D341Med (cell line): ENCODE measurements at regions not wholly inside any gene's neighbourhood (a gene's known extent, or its start where the extent isn't known, plus 50 kb on each side); places are given as distances from the start of the nearest gene placed in this dataset.
"Not testable (repeated sequence)": the region's sequence is repeated elsewhere in the genome, so short reads cannot be mapped to it uniquely, and the experiment has no call there.

Experiments
- DNase-seq: peaks from one replicate; pipeline ENCODE4 v3.0.0; 2012; ENCODE audit warnings: low spot score

- peak; percentile 35 for DNase-seq
These were observed 445.4 kb upstream of the DEFB115 start for GRCh38 chr20:30811885-30812671.

GRCh38 chr20:30812739-30813411 lies 444.6 kb upstream of the DEFB115 start:
- peak; percentile 26 for DNase-seq

GRCh38 chr20:30813412-30814311 lies 443.8 kb upstream of the DEFB115 start:
- peak; percentile 38 for DNase-seq

GRCh38 chr20:30814312-30814639 lies 443.2 kb upstream of the DEFB115 start:
- not testable (repeated sequence) for DNase-seq

- not testable (repeated sequence) for DNase-seq
These were observed 442.4 kb upstream of the DEFB115 start for GRCh38 chr20:30815027-30815576.

- peak; percentile 26 for DNase-seq
These were observed 441.8 kb upstream of the DEFB115 start for GRCh38 chr20:30815577-30816181.

GRCh38 chr20:30816182-30816645 lies 441.2 kb upstream of the DEFB115 start:
- no peak for DNase-seq

GRCh38 chr20:30821615-30822014 lies 435.8 kb upstream of the DEFB115 start:
- DNase-seq: not testable (repeated sequence)

GRCh38 chr20:30824666-30825065 lies 432.8 kb upstream of the DEFB115 start:
- not testable (repeated sequence) for DNase-seq

- not testable (repeated sequence) for DNase-seq
These were observed 411.5 kb upstream of the DEFB115 start for GRCh38 chr20:30845923-30846322.

- not testable (repeated sequence) for DNase-seq
These were observed 389.2 kb upstream of the DEFB115 start for GRCh38 chr20:30868271-30868670.

- DNase-seq: not testable (repeated sequence)
These were observed 386.3 kb upstream of the DEFB115 start for GRCh38 chr20:30871127-30871526.

- DNase-seq: not testable (repeated sequence)
These were observed 385.2 kb upstream of the DEFB115 start for GRCh38 chr20:30872252-30872651.

- DNase-seq: not testable (repeated sequence)
These were observed 381.6 kb upstream of the DEFB115 start for GRCh38 chr20:30875868-30876267.

GRCh38 chr20:30891400-30891799 lies 366.1 kb upstream of the DEFB115 start:
- DNase-seq: not testable (repeated sequence)

GRCh38 chr20:30892541-30893345 lies 364.7 kb upstream of the DEFB115 start:
- DNase-seq: no peak

- DNase-seq: not testable (repeated sequence)
These were observed 363.8 kb upstream of the DEFB115 start for GRCh38 chr20:30893346-30894314.

- DNase-seq: not testable (repeated sequence)
These were observed 362.6 kb upstream of the DEFB115 start for GRCh38 chr20:30894707-30895353.

GRCh38 chr20:30895354-30895711 lies 362.1 kb upstream of the DEFB115 start:
- DNase-seq: not testable (repeated sequence)
